ENCODE measurements at regions not wholly inside any gene's neighbourhood (a gene's known extent, or its start where the extent isn't known, plus 50 kb on each side); places are given as distances from the start of the nearest gene placed in this dataset.
"Not testable (repeated sequence)": the region's sequence is repeated elsewhere in the genome, so short reads cannot be mapped to it uniquely, and the experiment has no call there.

- no peaks in the 10 kb centered on the region for H3K36me3 ChIP-seq
- H3K9me3 ChIP-seq = no peaks in the 10 kb centered on the region
- DNase-seq (ENCODE audit: low spot score in 2 of 2) = no peak
- TF ChIP-seq CTCF (IDR thresholded peaks at IDR 0.05) = no peak
- H3K27me3 ChIP-seq = no peaks in the 10 kb centered on the region
- intact Hi-C loops (cut with DNase I) = no loop called here
- H3K4me1 ChIP-seq = no peaks in the 10 kb centered on the region
- no peak overlapping the region for H3K4me3 ChIP-seq
- H3K27ac ChIP-seq = no peak overlapping the region
Measured at GRCh38 chr4:147286846-147287587, 193.9 kb upstream of the EDNRA start.

- no peak overlapping the region for H3K4me3 ChIP-seq
- H3K36me3 ChIP-seq = no peaks in the 10 kb centered on the region
- no peaks in the 10 kb centered on the region for H3K9me3 ChIP-seq
- no peaks in the 10 kb centered on the region for H3K4me1 ChIP-seq
- H3K27ac ChIP-seq = no peak overlapping the region
- no peak for DNase-seq (ENCODE audit: low spot score in 2 of 2)
- no peaks in the 10 kb centered on the region for H3K27me3 ChIP-seq
- intact Hi-C loops (cut with DNase I) = no loop called here
- TF ChIP-seq CTCF (IDR thresholded peaks at IDR 0.05) = no peak
Measured at GRCh38 chr4:147287588-147287890, 193.4 kb upstream of the EDNRA start.

- intact Hi-C loops (cut with DNase I) = no loop called here
- H3K4me1 ChIP-seq = no peaks in the 10 kb centered on the region
- TF ChIP-seq CTCF (IDR thresholded peaks at IDR 0.05) = no peak
- H3K36me3 ChIP-seq = no peaks in the 10 kb centered on the region
- H3K27ac ChIP-seq = no peak overlapping the region
- no peak overlapping the region for H3K4me3 ChIP-seq
- no peaks in the 10 kb centered on the region for H3K9me3 ChIP-seq
- DNase-seq (ENCODE audit: low spot score in 2 of 2) = no peak
- no peaks in the 10 kb centered on the region for H3K27me3 ChIP-seq
Measured at GRCh38 chr4:147288512-147288911, 192.4 kb upstream of the EDNRA start.

- H3K36me3 ChIP-seq = no peaks in the 10 kb centered on the region
- no peak overlapping the region for H3K27ac ChIP-seq
- no peak for TF ChIP-seq CTCF (IDR thresholded peaks at IDR 0.05)
- no peak overlapping the region for H3K4me3 ChIP-seq
- H3K27me3 ChIP-seq = no peaks in the 10 kb centered on the region
- H3K9me3 ChIP-seq = no peaks in the 10 kb centered on the region
- DNase-seq (ENCODE audit: low spot score in 2 of 2) = no peak
- no peaks in the 10 kb centered on the region for H3K4me1 ChIP-seq
- intact Hi-C loops (cut with DNase I) = no loop called here
Measured at GRCh38 chr4:147289181-147289580, 191.7 kb upstream of the EDNRA start.

GRCh38 chr4:147292604-147293313 is 188.1 kb upstream of the EDNRA start:
- H3K27ac ChIP-seq; H3K36me3 ChIP-seq; H3K27me3 ChIP-seq; DNase-seq (ENCODE audit: low spot score in 2 of 2); H3K4me1 ChIP-seq; intact Hi-C loops (cut with DNase I); H3K4me3 ChIP-seq; H3K9me3 ChIP-seq: not testable (repeated sequence)

- H3K36me3 ChIP-seq; H3K4me3 ChIP-seq; H3K9me3 ChIP-seq; DNase-seq (ENCODE audit: low spot score in 2 of 2); H3K4me1 ChIP-seq; H3K27ac ChIP-seq; intact Hi-C loops (cut with DNase I); H3K27me3 ChIP-seq: not testable (repeated sequence)
Measured at GRCh38 chr4:147293314-147293677, 187.6 kb upstream of the EDNRA start.

Measured in ascending aorta (tissue), 2 donors.